ENCODE measurements at regions not wholly inside any gene's neighbourhood (a gene's known extent, or its start where the extent isn't known, plus 50 kb on each side); places are given as distances from the start of the nearest gene placed in this dataset.

- TF ChIP-seq, protein P1, sequence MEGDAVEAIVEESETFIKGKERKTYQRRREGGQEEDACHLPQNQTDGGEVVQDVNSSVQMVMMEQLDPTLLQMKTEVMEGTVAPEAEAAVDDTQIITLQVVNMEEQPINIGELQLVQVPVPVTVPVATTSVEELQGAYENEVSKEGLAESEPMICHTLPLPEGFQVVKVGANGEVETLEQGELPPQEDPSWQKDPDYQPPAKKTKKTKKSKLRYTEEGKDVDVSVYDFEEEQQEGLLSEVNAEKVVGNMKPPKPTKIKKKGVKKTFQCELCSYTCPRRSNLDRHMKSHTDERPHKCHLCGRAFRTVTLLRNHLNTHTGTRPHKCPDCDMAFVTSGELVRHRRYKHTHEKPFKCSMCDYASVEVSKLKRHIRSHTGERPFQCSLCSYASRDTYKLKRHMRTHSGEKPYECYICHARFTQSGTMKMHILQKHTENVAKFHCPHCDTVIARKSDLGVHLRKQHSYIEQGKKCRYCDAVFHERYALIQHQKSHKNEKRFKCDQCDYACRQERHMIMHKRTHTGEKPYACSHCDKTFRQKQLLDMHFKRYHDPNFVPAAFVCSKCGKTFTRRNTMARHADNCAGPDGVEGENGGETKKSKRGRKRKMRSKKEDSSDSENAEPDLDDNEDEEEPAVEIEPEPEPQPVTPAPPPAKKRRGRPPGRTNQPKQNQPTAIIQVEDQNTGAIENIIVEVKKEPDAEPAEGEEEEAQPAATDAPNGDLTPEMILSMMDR (IDR thresholded peaks at IDR 0.05): no peak
- TF ChIP-seq POLR2A (IDR thresholded peaks at IDR 0.05): no peak
Measured at GRCh38 chrX:127459790-127460189, 592.4 kb downstream of the ACTRT1 start.
